ENCODE measurements at regions not wholly inside any gene's neighbourhood (a gene's known extent, or its start where the extent isn't known, plus 50 kb on each side); places are given as distances from the start of the nearest gene placed in this dataset.

DNA sequence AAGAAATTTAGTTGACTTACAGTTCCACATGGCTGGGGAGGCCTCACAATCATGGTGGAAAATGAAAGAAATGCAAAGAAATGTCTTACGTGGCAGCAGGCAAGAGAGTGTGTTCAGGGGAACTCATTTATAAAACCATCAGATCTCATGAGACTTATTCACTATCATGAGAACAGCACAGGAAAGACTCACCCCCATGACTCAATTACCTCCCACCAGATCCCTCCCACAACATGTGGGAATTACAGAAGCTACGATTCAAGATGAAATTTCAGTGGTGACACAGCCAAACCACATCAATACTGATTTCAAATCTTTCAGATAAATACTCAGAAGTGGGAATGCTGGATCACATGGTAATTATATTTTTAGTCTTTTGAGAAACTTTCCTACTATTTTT is 1357.9 kb downstream of the SLITRK5 start:
- DNase-seq (no peak), ATAC-seq (no peak)
- BruUV-seq (replicated peaks): no TSS peak
- TF ChIP-seq EZH2 (IDR thresholded peaks at IDR 0.05; ENCODE audit: low read length, unreplicated experiment) (no peak), CTCF (conservative IDR thresholded peaks at IDR 0.05; ENCODE audit: low read depth, low read length) (no peak), EZH2phosphoT487 (IDR thresholded peaks at IDR 0.05; ENCODE audit: borderline replicate concordance, low read length) (no peak)
- no peaks in the 10 kb centered on the region for H3F3A ChIP-seq (ENCODE audit: low read length, unreplicated experiment)
- H3K9ac ChIP-seq (ENCODE audit: low read length): no peak overlapping the region
- H3K36me3 ChIP-seq (ENCODE audit: low read depth, low read length): no peaks in the 10 kb centered on the region
- no peak overlapping the region for H3K4me2 ChIP-seq (ENCODE audit: low read length)
- intact Hi-C loops (cut with micrococcal nuclease): no loop called here
- ChIA-PET POLR2A (ENCODE audit: unreplicated experiment) (no interaction called here), CTCF (no interaction called here)
- H3K27me3 ChIP-seq (ENCODE audit: low read length): no peaks in the 10 kb centered on the region
- H3K27ac ChIP-seq (ENCODE audit: low read length): no peak overlapping the region
- H3K79me2 ChIP-seq (ENCODE audit: low read length): no peaks in the 10 kb centered on the region
- no peak overlapping the region for H3K4me3 ChIP-seq (ENCODE audit: low read length)
- H3K9me2 ChIP-seq (replicated peaks; ENCODE audit: low read length): no peaks in the 10 kb centered on the region
- H2AFZ ChIP-seq (ENCODE audit: low read length): no peak overlapping the region
- H3K4me1 ChIP-seq (ENCODE audit: insufficient read depth, low read length): no peaks in the 10 kb centered on the region
- no peaks in the 10 kb centered on the region for H3K9me3 ChIP-seq (ENCODE audit: low read length)
- no peaks in the 10 kb centered on the region for H4K20me1 ChIP-seq (ENCODE audit: low read length)

DNA sequence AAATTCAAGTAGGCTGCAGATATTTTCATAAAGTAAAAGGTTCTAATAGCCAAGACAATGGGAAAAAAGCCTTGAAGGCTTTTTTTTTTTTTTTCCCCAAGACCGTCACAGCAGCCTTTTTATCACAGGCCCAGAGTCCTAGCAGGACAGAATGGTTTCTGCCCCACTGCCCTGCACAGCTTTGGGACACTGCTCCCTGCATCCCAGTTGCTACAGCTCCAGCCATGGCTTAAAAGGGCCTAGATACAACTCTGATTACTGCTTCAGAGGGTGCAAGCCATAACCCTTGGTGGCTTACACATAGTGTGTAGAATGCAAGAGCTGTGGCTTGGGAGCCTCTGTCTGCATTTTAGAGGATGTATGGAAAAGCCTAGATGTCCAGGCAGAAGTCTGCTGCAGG is 1362.8 kb downstream of the SLITRK5 start:
- no peak overlapping the region for H3K27ac ChIP-seq (ENCODE audit: low read length)
- H3K9me2 ChIP-seq (replicated peaks; ENCODE audit: low read length): no peaks in the 10 kb centered on the region
- no peaks in the 10 kb centered on the region for H3K9me3 ChIP-seq (ENCODE audit: low read length)
- H3K36me3 ChIP-seq (ENCODE audit: low read depth, low read length): no peaks in the 10 kb centered on the region
- no peaks in the 10 kb centered on the region for H3K4me1 ChIP-seq (ENCODE audit: insufficient read depth, low read length)
- H3K9ac ChIP-seq (ENCODE audit: low read length): no peak overlapping the region
- no peak for ATAC-seq
- no peak for DNase-seq
- no peaks in the 10 kb centered on the region for H3K27me3 ChIP-seq (ENCODE audit: low read length)
- no peak overlapping the region for H3K4me3 ChIP-seq (ENCODE audit: low read length)
- H3K4me2 ChIP-seq (ENCODE audit: low read length): no peak overlapping the region
- no peak overlapping the region for H2AFZ ChIP-seq (ENCODE audit: low read length)
- no peaks in the 10 kb centered on the region for H3K79me2 ChIP-seq (ENCODE audit: low read length)
- TF ChIP-seq EZH2phosphoT487 (IDR thresholded peaks at IDR 0.05; ENCODE audit: borderline replicate concordance, low read length) (no peak), CTCF (conservative IDR thresholded peaks at IDR 0.05; ENCODE audit: low read depth, low read length) (no peak), EZH2 (IDR thresholded peaks at IDR 0.05; ENCODE audit: low read length, unreplicated experiment) (no peak)
- intact Hi-C loops (cut with micrococcal nuclease): no loop called here
- H4K20me1 ChIP-seq (ENCODE audit: low read length): no peaks in the 10 kb centered on the region
- CTCF ChIA-PET: no interaction called here
- no peaks in the 10 kb centered on the region for H3F3A ChIP-seq (ENCODE audit: low read length, unreplicated experiment)
- POLR2A ChIA-PET (ENCODE audit: unreplicated experiment): no interaction called here
- BruUV-seq (replicated peaks): no TSS peak

- Histone ChIP-seq H3K4me1 (ENCODE audit: insufficient read depth, low read length) (no peaks in the 10 kb centered on the region), H3K27ac (ENCODE audit: low read length) (no peak overlapping the region), H3K9me2 (replicated peaks; ENCODE audit: low read length) (no peaks in the 10 kb centered on the region), H3K4me2 (ENCODE audit: low read length) (no peak overlapping the region), H3K9me3 (ENCODE audit: low read length) (no peaks in the 10 kb centered on the region), H3F3A (ENCODE audit: low read length, unreplicated experiment) (no peaks in the 10 kb centered on the region), H4K20me1 (ENCODE audit: low read length) (no peaks in the 10 kb centered on the region), H3K27me3 (ENCODE audit: low read length) (no peaks in the 10 kb centered on the region), H2AFZ (ENCODE audit: low read length) (no peak overlapping the region), H3K36me3 (ENCODE audit: low read depth, low read length) (no peaks in the 10 kb centered on the region), H3K9ac (ENCODE audit: low read length) (no peak overlapping the region), H3K4me3 (ENCODE audit: low read length) (no peak overlapping the region), H3K79me2 (ENCODE audit: low read length) (no peaks in the 10 kb centered on the region)
- ChIA-PET POLR2A (ENCODE audit: unreplicated experiment) (no interaction called here), CTCF (no interaction called here)
- no TSS peak for BruUV-seq (replicated peaks)
- intact Hi-C loops (cut with micrococcal nuclease): no loop called here
- DNase-seq (no peak), ATAC-seq (no peak)
- TF ChIP-seq EZH2phosphoT487 (IDR thresholded peaks at IDR 0.05; ENCODE audit: borderline replicate concordance, low read length) (no peak), CTCF (conservative IDR thresholded peaks at IDR 0.05; ENCODE audit: low read depth, low read length) (no peak), EZH2 (IDR thresholded peaks at IDR 0.05; ENCODE audit: low read length, unreplicated experiment) (no peak)
Observed at GRCh38 chr13:89052699-89053098, 1381.5 kb downstream of the SLITRK5 start.
